ENCODE measurements at regions not wholly inside any gene's neighbourhood (a gene's known extent, or its start where the extent isn't known, plus 50 kb on each side); places are given as distances from the start of the nearest gene placed in this dataset.

- no peak overlapping the region for H3K9ac ChIP-seq (replicated peaks; ENCODE audit: extremely low read depth, insufficient read depth, low read length)
- H3K9me1 ChIP-seq (replicated peaks; ENCODE audit: control insufficient read depth, extremely low read depth, insufficient read depth, low read length), result no peaks in the 10 kb centered on the region
- no peaks in the 10 kb centered on the region for H3K27me3 ChIP-seq (ENCODE audit: control insufficient read depth in 2 of 2, insufficient read depth in 2 of 2, low read length in 2 of 2)
- no peaks in the 10 kb centered on the region for H4K20me1 ChIP-seq (replicated peaks; ENCODE audit: control insufficient read depth, extremely low read depth, insufficient read depth, low read length)
- no peaks in the 10 kb centered on the region for H3K9me3 ChIP-seq (replicated peaks; ENCODE audit: control insufficient read depth, insufficient read depth, low read length)
- no peaks in the 10 kb centered on the region for H3K4me1 ChIP-seq (ENCODE audit: control insufficient read depth, extremely low read depth, insufficient read depth, low read length)
- FAIRE-seq (no peak), DNase-seq (ENCODE audit: low read depth, low spot score) (no peak)
- H3K36me3 ChIP-seq (ENCODE audit: control insufficient read depth in 2 of 2, extremely low read depth in 1 of 2, insufficient read depth in 2 of 2, low read length in 2 of 2), result no peaks in the 10 kb centered on the region
- no peak overlapping the region for H3K27ac ChIP-seq (ENCODE audit: insufficient read depth, low read depth, low read length)
- no peak overlapping the region for H2AFZ ChIP-seq (ENCODE audit: low read depth, low read length)
- POLR2A ChIA-PET, result no interaction called here
- no peaks in the 10 kb centered on the region for H3K79me2 ChIP-seq (ENCODE audit: control insufficient read depth, insufficient read depth, low read length)
- no peak overlapping the region for H3K4me3 ChIP-seq (replicated peaks in 1 of 3; ENCODE audit: insufficient read depth in 1 of 3, low read depth in 1 of 3, low read length in 3 of 3)
- BruUV-seq (replicated peaks), result no TSS peak
- intact Hi-C loops (cut with micrococcal nuclease), result no loop called here
- TF ChIP-seq GATA2 (IDR thresholded peaks at IDR 0.05; ENCODE audit: insufficient read depth, insufficient read length, low read depth, low read length) (no peak), FOS (IDR thresholded peaks at IDR 0.05; ENCODE audit: borderline replicate concordance, insufficient read depth, low read length) (no peak), MYC (IDR thresholded peaks at IDR 0.05; ENCODE audit: low read depth, low read length) (no peak), EZH2 (IDR thresholded peaks at IDR 0.05; ENCODE audit: borderline replicate concordance, low read depth, low read length, severe bottlenecking) (no peak), CTCF (IDR thresholded peaks at IDR 0.05; ENCODE audit: extremely low read depth in 1 of 2, insufficient read depth in 1 of 2, low read depth in 1 of 2, low read length in 2 of 2) (no peak), POLR2AphosphoS5 (IDR thresholded peaks at IDR 0.05; ENCODE audit: insufficient read depth, low read depth, low read length) (no peak), JUN (IDR thresholded peaks at IDR 0.05; ENCODE audit: borderline replicate concordance, insufficient read depth, insufficient read length, low read depth) (no peak), POLR2A (IDR thresholded peaks at IDR 0.05; ENCODE audit: low read depth, low read length) (no peak)
- TF ChIP-seq, protein P1, sequence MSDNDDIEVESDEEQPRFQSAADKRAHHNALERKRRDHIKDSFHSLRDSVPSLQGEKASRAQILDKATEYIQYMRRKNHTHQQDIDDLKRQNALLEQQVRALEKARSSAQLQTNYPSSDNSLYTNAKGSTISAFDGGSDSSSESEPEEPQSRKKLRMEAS (IDR thresholded peaks at IDR 0.05; ENCODE audit: insufficient read depth, insufficient read length), result no peak
- CTCF ChIA-PET, result no interaction called here
- dilution Hi-C loops (cut with MboI; ENCODE audit: extremely low pct_ligation_motif_present, low sequenced_read_pairs), result no loop called here
- H3K4me2 ChIP-seq (ENCODE audit: insufficient read depth, low read length), result no peak overlapping the region
These were observed 309.8 kb downstream of the OXSM start for GRCh38 chr3:26099692-26100091.

Data from endothelial cell of umbilical vein (primary cell).